VCaP (cell line): ENCODE measurements at regions not wholly inside any gene's neighbourhood (a gene's known extent, or its start where the extent isn't known, plus 50 kb on each side); places are given as distances from the start of the nearest gene placed in this dataset.

ENCODE experiments used
- H3K27ac ChIP-seq: fragments of 450-650 bp; 2 replicates; pipeline ENCODE4 v1.5.1; 2017
- TF ChIP-seq, protein P1 (sequence below): fragments of 450-650 bp; conservative IDR thresholded peaks from 2 replicates; pipeline ENCODE4 v1.5.1; 2017; ENCODE audit warnings: mild to moderate bottlenecking, moderate library complexity

DNA sequence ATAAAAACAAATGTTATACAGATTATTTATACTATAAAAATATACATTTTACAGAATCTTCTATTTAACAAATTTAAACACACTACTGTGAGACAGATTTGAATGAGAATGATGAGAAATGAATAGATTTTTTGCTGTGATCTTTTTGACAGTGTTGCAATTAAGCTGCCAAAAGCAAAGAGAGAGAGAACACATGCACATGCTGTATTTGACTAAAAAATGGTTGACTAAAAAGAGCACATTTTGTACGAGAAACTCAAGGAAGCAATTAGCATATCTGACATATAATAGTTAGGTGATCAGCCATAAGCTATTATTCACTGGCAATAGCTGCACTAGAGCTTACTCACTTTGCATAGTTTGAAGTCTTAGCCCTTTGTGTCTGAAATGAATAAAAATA lies 115.8 kb downstream of the SYT10 start:
- H3K27ac ChIP-seq: peak overlapping the region; percentile 27
- TF ChIP-seq, protein P1, sequence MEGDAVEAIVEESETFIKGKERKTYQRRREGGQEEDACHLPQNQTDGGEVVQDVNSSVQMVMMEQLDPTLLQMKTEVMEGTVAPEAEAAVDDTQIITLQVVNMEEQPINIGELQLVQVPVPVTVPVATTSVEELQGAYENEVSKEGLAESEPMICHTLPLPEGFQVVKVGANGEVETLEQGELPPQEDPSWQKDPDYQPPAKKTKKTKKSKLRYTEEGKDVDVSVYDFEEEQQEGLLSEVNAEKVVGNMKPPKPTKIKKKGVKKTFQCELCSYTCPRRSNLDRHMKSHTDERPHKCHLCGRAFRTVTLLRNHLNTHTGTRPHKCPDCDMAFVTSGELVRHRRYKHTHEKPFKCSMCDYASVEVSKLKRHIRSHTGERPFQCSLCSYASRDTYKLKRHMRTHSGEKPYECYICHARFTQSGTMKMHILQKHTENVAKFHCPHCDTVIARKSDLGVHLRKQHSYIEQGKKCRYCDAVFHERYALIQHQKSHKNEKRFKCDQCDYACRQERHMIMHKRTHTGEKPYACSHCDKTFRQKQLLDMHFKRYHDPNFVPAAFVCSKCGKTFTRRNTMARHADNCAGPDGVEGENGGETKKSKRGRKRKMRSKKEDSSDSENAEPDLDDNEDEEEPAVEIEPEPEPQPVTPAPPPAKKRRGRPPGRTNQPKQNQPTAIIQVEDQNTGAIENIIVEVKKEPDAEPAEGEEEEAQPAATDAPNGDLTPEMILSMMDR: no peak

DNA sequence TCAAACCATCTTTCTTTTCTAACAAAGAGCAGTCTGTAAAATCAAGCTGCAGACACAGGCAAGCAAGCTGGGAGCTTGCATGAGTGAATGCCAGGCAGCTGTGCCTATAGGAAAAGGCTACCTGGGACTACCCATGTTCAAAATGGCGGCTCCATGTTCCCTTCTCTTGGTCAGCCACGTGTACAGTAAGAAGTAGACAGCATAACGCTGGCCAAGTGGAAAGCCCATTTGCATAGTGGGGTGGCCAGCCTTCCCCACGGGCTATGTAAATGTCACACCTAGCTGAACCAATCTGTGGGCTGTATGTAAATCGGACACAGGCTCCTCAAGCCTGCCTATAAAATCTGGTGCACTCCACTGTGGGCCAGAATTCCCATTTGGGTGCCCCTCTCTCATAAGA lies 117.1 kb downstream of the SYT10 start:
- H3K27ac ChIP-seq: peak overlapping the region; percentile 27; the same call in 1 of the 2 replicates
- TF ChIP-seq, protein P1: no peak

DNA sequence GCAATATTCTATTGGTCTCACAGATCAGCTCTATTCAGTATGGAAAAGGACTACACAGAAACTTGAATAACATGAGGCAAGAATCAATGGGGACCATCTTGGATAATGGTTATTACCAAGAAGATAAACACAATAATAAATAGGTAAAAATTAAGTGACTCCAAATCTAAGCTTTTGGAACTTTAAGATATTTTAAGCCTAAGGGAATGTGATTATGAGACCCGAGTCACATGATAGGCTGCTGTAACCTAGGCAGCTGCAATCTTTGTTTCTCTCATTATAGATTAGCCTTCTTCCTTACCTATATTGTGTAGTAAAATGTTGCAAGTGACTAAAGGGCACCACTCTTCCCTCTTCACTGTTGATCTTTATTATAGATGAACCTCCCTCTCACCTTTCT lies 121.9 kb downstream of the SYT10 start:
- H3K27ac ChIP-seq: no peak overlapping the region
- TF ChIP-seq, protein P1: no peak

DNA sequence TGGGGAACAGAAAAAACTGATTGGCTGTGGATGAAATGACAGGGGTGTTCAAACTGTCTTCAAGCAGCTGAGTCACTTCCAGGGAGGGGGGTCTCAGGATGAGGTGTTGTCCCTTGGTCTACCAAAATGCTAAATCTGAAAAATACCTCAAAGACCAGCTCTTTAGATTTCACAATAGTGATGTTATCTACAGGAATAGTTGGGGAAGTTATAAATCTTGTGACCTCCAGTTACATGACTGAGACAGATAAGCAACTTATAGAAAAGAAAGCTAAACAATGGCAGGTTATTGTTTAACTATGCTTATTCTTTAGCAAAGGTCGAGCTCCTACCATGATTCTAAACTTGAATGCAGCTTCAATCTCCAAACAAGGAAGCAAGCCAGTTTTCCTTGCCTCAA lies 125.4 kb downstream of the SYT10 start:
- no peak overlapping the region for H3K27ac ChIP-seq
- TF ChIP-seq, protein P1: no peak

DNA sequence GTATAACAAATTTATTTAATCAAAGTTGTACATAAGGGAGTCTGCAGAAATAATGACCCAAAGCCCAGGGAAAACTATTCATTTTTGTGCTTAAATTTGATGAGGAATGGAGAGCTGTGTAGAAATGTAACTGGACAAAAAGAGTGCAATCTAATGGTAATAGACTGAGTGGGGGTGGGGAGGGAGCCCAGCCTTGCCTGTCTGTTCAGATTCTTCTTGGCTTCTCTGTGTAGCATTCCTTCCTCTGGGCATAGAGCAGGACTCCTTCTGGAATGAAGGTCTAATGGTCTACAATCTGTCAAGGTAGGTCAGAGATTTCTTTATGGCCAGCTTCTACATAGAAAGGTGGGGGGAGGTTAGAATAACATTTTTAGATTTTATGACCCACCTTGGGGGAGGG lies 126.1 kb downstream of the SYT10 start:
- TF ChIP-seq, protein P1: no peak
- H3K27ac ChIP-seq: no peak overlapping the region

DNA sequence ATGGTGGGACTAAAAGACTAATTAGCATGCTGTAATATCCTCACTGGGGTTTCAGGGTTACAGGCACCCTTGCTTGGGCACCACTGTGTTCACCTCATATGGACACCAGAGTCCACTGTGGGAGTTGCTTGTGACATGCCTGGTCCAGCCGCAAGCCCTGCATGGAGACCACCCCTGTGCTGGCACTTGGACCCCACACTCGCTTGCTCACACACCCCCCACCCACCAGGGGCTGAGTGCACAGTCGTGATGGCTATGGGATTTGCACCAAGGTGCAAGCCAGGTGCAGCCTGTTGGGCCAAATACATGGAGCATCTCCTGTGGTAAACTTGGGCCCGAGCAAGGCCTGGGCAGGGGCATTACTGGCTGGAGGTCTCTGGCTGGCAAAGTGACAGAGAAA lies 129.1 kb downstream of the SYT10 start:
- H3K27ac ChIP-seq: no peak overlapping the region
- TF ChIP-seq, protein P1: no peak

DNA sequence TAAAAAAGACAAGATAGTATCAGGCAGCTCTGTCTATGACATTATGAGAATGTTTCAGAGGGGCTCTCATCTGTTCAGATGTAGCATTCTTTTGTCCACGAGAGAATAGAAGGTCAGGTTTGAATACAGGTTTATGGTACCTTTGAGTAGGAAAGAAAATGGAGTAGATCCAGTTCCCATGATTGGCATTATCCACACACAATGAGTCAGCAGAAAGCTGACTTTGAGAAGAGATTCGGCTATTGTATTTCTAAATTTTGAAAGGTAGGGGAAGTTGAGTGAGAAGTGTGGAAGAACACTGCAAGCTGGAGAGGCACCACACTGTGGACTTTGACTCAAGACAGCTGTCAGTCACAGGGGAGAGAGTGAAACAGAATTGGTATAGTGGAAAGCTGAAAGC lies 135.4 kb downstream of the SYT10 start:
- no peak overlapping the region for H3K27ac ChIP-seq
- TF ChIP-seq, protein P1: no peak

DNA sequence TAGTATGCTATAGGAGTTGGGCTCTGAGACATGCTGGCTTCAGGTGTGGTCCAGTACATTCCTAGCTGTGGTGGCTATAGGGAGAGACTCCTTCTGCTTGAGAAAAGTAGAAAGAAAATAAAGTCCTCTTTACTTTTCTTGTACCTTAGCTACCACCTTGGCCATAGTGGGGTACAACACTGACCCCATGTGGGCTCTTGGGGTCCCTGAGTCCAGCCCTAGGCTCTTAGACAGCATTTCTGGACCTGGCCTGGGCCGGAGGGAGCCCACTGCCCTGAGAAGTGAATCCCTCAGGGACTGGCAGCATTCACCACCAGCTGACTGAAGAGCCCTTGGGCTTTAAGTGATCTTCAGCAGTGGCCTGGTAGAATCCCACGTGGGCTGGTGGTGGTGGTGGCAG lies 143.1 kb downstream of the SYT10 start:
- TF ChIP-seq, protein P1: no peak
- H3K27ac ChIP-seq: no peak overlapping the region
